Activated T-cell treated with anti-CD3 and anti-CD28 coated beads, Interleukin-2, amount 50 U/mL, for 24 hours (primary cell): ENCODE measurements at regions not wholly inside any gene's neighbourhood (a gene's known extent, or its start where the extent isn't known, plus 50 kb on each side); places are given as distances from the start of the nearest gene placed in this dataset.
"Not testable (repeated sequence)": the region's sequence is repeated elsewhere in the genome, so short reads cannot be mapped to it uniquely, and the experiment has no call there.

Source experiments
- DNase-seq: peaks from one replicate; pipeline ENCODE4 v3.0.0-alpha.2; 2020
- H3K27ac Mint-ChIP-seq: 2 replicates; pipeline ENCODE4 v1.8.0; 2020; ENCODE audit warnings: mild to moderate bottlenecking, mixed read lengths
- H3K27me3 Mint-ChIP-seq: 2 replicates; pipeline ENCODE4 v1.8.0; 2020; ENCODE audit warnings: mixed read lengths
- H3K36me3 Mint-ChIP-seq: 2 replicates; pipeline ENCODE4 v1.8.0; 2020; ENCODE audit warnings: low read depth, mixed read lengths
- H3K4me1 Mint-ChIP-seq: 2 replicates; pipeline ENCODE4 v1.8.0; 2020; ENCODE audit warnings: low read depth, mixed read lengths
- H3K4me3 Mint-ChIP-seq: 2 replicates; pipeline ENCODE4 v1.8.0; 2020; ENCODE audit warnings: mild to moderate bottlenecking, moderate library complexity, mixed read lengths
- H3K9me3 Mint-ChIP-seq: 2 replicates; pipeline ENCODE4 v1.8.0; 2020; ENCODE audit warnings: mixed read lengths

DNA sequence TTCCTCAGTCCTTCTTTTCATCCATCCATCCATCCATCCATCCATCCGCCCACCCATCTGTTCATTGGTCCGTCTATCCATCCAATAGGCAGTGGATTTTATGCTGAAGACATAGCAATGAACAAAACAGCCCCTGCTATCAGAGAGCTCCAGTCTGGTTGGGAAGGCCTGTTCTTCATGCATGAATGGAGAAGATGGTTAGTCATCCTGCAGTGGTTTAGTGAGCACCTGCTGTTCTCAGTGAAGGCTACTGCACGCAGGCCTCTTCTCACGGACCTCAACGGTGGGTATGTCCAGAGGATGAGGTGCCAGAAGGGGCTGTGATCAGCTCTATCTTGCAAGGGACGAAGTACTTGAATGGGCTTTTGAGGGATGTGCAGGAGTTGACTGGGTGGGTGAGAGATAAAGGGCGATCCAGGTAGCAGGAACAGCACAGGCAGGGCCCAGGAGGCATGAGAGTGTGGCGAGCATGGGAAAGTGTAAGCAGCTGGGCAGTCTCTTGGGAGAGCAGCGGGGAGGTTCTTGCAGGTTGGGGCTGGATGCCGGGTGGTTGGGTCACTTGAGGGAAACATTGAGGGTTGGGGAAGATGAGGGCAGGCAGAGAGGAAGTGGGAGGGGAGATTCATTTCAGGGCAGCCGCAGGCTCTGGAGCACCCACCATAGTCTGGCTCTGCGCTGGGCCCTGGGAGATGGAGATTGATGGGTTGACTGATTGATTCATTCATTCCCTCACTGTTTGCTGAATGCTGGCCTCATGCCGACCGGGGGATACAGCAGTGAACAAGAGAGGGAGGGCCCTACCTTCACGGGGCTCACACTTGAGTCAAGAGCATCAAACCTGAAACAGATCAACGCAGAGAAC, 115.0 kb upstream of the CIBAR2 start:
- Mint-ChIP-seq H3K27ac (no peak overlapping the region), H3K27me3 (peaks cover 6% of the 10 kb centered on the region), H3K4me1 (no peaks in the 10 kb centered on the region), H3K4me3 (no peak overlapping the region), H3K9me3 (no peaks in the 10 kb centered on the region), H3K36me3 (no peaks in the 10 kb centered on the region)
- DNase-seq: no peak

- H3K4me1 Mint-ChIP-seq: no peaks in the 10 kb centered on the region
- no peaks in the 10 kb centered on the region for H3K36me3 Mint-ChIP-seq
- H3K4me3 Mint-ChIP-seq: no peak overlapping the region
- H3K27me3 Mint-ChIP-seq: peaks cover 9% of the 10 kb centered on the region
- no peak for DNase-seq
- no peak overlapping the region for H3K27ac Mint-ChIP-seq
- H3K9me3 Mint-ChIP-seq: no peaks in the 10 kb centered on the region
Measured at GRCh38 chr16:85227946-85228862, 115.9 kb upstream of the CIBAR2 start.

GRCh38 chr16:85228970-85229430, 116.7 kb upstream of the CIBAR2 start:
- H3K4me3 Mint-ChIP-seq: no peak overlapping the region
- H3K27ac Mint-ChIP-seq: no peak overlapping the region
- no peaks in the 10 kb centered on the region for H3K4me1 Mint-ChIP-seq
- H3K36me3 Mint-ChIP-seq: no peaks in the 10 kb centered on the region
- DNase-seq: no peak
- H3K27me3 Mint-ChIP-seq: peaks cover 13% of the 10 kb centered on the region
- H3K9me3 Mint-ChIP-seq: no peaks in the 10 kb centered on the region

DNA sequence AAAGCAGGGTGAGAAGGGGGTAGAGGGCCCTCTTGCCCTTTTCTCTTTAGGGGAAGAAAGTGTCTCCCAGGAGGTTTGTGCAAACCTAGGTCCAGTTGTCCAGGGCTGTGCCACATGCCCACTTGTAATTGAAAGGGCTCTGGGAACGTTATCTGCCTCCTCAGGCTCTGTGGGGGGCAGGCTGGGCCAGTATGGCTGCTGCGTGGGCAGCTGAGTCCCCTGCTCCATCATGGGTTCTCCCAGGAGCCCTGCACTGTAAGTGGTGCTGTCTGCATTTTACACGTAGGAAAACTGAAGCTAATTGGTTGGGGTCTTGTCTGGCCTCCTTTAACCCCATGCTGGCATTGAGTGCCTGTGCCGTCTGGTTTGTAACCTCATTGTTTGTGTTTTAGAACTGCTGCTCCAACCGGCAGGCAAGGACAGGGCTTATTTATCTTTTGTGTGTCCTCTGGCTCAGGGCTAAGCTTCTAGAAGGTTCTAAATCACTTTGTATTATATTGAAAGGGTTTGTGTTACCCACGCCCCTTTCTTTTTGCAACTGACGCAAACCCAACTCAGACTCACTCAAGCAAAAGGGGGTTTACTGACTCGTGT, 117.7 kb upstream of the CIBAR2 start:
- no peak for DNase-seq
- H3K9me3 Mint-ChIP-seq: no peaks in the 10 kb centered on the region
- H3K4me1 Mint-ChIP-seq: no peaks in the 10 kb centered on the region
- no peak overlapping the region for H3K27ac Mint-ChIP-seq
- no peaks in the 10 kb centered on the region for H3K36me3 Mint-ChIP-seq
- peaks cover 18% of the 10 kb centered on the region for H3K27me3 Mint-ChIP-seq
- no peak overlapping the region for H3K4me3 Mint-ChIP-seq

GRCh38 chr16:85230764-85231383, 118.6 kb upstream of the CIBAR2 start:
- H3K27me3 Mint-ChIP-seq: peaks cover 20% of the 10 kb centered on the region
- H3K27ac Mint-ChIP-seq, H3K36me3 Mint-ChIP-seq, H3K9me3 Mint-ChIP-seq, H3K4me1 Mint-ChIP-seq, H3K4me3 Mint-ChIP-seq, DNase-seq: not testable (repeated sequence)

GRCh38 chr16:85231959-85232358, 119.7 kb upstream of the CIBAR2 start:
- Mint-ChIP-seq H3K9me3 (no peaks in the 10 kb centered on the region), H3K27ac (no peak overlapping the region), H3K4me3 (no peak overlapping the region), H3K36me3 (no peaks in the 10 kb centered on the region), H3K27me3 (peaks cover 30% of the 10 kb centered on the region), H3K4me1 (peaks cover 4% of the 10 kb centered on the region)
- no peak for DNase-seq

GRCh38 chr16:85232369-85233142, 120.3 kb upstream of the CIBAR2 start:
- no peak overlapping the region for H3K4me3 Mint-ChIP-seq
- DNase-seq: no peak
- H3K27me3 Mint-ChIP-seq: peaks cover 31% of the 10 kb centered on the region
- no peaks in the 10 kb centered on the region for H3K36me3 Mint-ChIP-seq
- H3K4me1 Mint-ChIP-seq: peaks cover 4% of the 10 kb centered on the region
- H3K9me3 Mint-ChIP-seq: no peaks in the 10 kb centered on the region
- H3K27ac Mint-ChIP-seq: no peak overlapping the region

DNA sequence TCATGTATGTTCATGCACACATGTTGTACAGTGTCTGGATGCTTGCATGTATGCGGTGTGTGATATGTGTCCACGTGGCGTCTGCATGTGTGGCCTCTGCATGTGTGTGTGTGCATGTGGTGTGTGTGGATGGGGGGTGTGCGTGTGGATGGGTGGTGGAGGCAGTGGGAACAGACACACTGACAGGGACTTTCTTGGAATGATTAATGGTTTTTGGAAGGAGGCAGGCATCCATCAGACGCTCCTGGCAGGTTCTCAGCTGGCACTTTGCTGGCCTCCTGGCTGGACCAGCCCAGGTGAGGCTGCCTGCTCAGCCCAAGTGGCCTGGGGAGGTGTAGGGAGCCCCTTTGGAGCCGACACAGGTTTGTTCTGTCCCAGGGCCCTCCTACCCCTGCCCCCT, 121.2 kb upstream of the CIBAR2 start:
- Mint-ChIP-seq H3K36me3 (no peaks in the 10 kb centered on the region), H3K27me3 (peaks cover 38% of the 10 kb centered on the region), H3K9me3 (no peaks in the 10 kb centered on the region), H3K27ac (no peak overlapping the region), H3K4me3 (no peak overlapping the region), H3K4me1 (peaks cover 4% of the 10 kb centered on the region)
- no peak for DNase-seq

DNA sequence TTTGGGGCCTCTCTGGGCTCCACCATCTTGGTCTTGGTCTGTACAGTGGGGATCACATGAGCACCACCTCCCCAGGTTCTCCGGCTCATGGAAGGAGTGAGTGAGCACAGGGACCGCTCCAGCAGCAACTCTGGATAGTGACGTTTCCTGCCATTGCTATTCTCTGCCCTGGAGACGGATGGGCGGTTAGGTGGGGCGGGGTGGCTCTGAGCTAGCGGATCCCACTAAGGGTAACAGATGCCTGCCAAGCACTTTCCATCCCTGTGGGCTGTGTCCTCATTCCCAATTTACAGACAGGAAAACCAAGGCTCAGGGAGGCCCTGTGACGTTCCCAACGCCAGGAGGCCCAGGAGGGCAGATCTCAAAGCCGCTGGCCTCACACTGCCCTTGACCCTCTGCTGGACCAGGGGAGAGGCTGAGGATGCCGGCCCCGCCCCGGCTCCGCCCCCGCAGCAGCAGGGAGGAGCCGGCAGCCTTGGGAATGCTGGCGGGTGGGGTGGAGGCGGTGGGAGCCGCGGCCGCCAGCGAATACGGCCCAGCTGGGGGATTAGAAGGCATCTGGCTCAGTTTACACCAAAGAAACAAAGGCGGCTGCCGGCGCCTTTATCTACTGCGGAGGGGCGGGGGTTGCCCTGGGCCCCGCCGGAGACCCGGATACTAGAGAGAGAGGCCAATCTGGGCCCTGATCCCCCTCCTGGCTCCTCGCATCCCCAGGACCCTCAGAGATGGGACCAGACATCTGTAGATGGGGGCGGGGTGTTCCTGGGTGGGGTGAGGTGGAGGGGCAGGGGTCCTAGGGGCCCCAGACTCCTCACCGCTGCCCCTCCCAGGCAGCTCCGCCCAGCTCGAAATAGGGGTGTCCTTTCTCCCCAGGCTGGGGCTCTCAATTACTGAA, 122.3 kb upstream of the CIBAR2 start:
- no peak for DNase-seq

DNA sequence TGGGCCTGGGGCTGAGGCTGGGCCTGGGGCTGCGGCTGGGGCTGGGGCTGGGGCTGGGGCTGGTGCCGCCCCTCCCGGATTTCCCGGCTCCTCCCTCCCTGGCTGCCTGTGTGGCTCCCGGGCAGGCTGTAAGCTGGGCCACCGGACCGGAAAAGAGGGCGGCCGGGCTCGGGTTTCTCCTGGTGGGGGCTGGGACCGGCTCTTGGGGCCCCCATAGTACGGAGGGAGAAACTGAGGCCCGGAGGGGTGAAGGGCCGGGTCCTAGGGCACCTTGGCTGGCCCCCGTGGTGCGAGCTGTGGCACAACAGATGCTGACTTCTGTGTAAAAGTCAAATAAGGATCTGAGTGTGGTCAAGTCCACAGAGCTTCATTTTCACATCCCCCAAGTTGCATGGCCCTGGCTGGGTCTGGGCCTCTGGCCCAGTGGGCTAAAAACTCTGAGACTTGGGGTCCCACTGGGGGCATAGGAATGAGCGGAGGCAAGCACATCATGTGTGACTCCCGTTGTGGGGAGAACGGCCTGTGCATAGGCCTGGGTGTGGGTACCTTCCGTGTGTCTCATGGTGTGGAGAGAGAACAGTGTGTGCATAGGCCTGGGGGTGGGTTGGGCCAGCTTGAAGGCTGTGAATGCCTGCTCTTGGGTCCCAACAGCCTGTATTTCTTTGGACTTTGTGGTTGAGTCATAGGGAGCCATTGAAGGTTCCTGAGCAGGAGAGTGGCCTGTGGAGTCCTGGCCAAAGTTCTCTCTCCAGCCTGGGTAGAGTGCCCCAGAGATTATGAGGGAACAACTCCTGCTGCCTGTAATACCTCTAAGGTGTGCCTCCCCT, 123.9 kb upstream of the CIBAR2 start:
- DNase-seq: no peak
- Mint-ChIP-seq H3K4me3 (no peak overlapping the region), H3K9me3 (no peaks in the 10 kb centered on the region), H3K27me3 (peaks cover 49% of the 10 kb centered on the region), H3K4me1 (peaks cover 4% of the 10 kb centered on the region), H3K27ac (no peak overlapping the region), H3K36me3 (no peaks in the 10 kb centered on the region)

More for the DNA sequence above, 122.3 kb upstream of the CIBAR2 start:
- H3K4me3 Mint-ChIP-seq: no peak overlapping the region
- no peaks in the 10 kb centered on the region for H3K9me3 Mint-ChIP-seq
- H3K36me3 Mint-ChIP-seq: no peaks in the 10 kb centered on the region
- peaks cover 4% of the 10 kb centered on the region for H3K4me1 Mint-ChIP-seq
- H3K27me3 Mint-ChIP-seq: peaks cover 45% of the 10 kb centered on the region
- no peak overlapping the region for H3K27ac Mint-ChIP-seq

- H3K4me3 Mint-ChIP-seq: no peak overlapping the region
Measured at GRCh38 chr16:85236818-85237150, 124.5 kb upstream of the CIBAR2 start.

DNA sequence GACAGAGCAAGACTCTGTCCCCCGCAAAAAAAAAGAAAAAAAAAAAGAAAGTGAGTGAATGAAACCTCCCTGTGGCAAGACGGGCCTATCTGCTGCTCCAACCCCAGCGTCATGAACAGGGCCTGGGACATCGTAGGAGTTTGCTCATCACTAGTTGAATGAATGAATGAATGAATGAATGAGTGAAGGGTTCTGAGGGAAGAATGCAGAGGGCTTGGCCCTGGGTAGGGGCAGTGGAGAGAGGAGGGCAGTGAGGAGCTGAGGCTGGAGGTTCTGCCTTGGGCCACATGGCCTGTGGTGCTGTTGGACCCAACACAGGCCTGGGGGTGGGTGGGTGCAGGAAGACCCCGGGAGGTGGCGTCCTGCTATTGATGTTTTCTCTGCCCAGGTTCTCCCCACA, 125.5 kb upstream of the CIBAR2 start:
- DNase-seq: no peak
- Mint-ChIP-seq H3K4me3 (no peak overlapping the region), H3K27ac (no peak overlapping the region), H3K9me3 (no peaks in the 10 kb centered on the region), H3K4me1 (peaks cover 4% of the 10 kb centered on the region), H3K36me3 (no peaks in the 10 kb centered on the region), H3K27me3 (peaks cover 49% of the 10 kb centered on the region)

More at GRCh38 chr16:85236818-85237150, 124.5 kb upstream of the CIBAR2 start:
- DNase-seq: no peak
- H3K27me3 Mint-ChIP-seq: peaks cover 49% of the 10 kb centered on the region
- no peak overlapping the region for H3K27ac Mint-ChIP-seq
- H3K36me3 Mint-ChIP-seq: no peaks in the 10 kb centered on the region
- H3K4me1 Mint-ChIP-seq: peaks cover 4% of the 10 kb centered on the region
- H3K9me3 Mint-ChIP-seq: no peaks in the 10 kb centered on the region
